ENCODE measurements at regions not wholly inside any gene's neighbourhood (a gene's known extent, or its start where the extent isn't known, plus 50 kb on each side); places are given as distances from the start of the nearest gene placed in this dataset.

DNA sequence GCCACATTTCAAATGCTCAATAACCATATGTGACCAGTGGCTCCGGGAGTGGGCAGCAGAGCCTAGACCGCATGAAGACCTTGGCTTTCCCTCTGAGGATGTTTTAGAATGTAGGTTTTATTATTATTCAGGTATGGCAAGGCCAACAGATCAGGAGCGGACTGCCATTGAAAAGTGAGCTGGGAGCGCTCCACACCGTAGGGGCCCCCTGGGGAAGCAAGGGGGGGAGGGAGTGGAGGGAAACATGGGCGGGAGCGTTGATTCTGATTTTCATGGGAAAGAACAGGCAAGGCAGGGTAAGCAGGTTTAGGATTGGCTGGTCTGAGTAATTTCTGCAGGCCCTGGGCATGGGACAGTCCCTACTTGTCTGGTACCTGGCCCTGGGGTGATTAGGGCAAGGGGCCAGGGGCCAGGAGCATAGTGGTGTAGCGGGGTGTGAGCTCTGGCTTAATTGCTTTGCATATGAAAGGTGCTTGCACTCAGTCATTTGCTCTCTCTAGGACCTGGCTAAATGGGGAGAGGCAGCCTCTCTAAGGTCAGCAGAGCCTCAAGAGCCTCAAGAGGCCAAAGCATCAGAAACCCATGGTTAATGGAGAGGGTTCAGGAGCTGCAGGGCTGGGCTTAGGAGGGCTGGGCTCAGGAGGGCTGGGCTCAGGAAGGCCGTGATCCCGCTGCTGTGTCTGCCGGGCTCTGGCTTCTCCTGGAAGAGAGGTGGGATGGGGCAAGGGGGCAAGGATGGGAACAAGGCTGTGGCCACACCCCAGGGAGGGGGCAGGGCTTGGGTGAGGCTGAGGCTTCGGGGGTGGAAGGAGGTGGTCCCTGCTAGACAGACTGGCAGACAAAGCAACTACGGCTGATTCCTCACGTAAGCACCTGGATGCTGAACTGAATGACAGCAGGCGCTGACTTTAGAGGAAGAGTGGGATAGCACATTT lies 82.0 kb upstream of the WASF3 start:
- DNase-seq: no peak
- peaks cover 5% of the 10 kb centered on the region for H3K4me1 ChIP-seq (ENCODE audit: insufficient read depth, low read length)
- CTCF ChIA-PET (ENCODE audit: partially characterized antibody): no interaction called here
- no peaks in the 10 kb centered on the region for H3K27me3 ChIP-seq (ENCODE audit: insufficient read depth, low read length)
- H3K27ac ChIP-seq (ENCODE audit: low read depth, low read length): no peak overlapping the region
- Mint-ChIP-seq H3K4me1 (peaks cover 6 to 19% (median 14%) of the 10 kb centered on the region in 4 donors), H3K9me3 (no peaks in the 10 kb centered on the region), H3K4me3 (peak overlapping the region in 3 of 8 donors; percentile 25 to 72 (median 48)), H3K27ac (no peak overlapping the region), H3K36me3 (no peaks in the 10 kb centered on the region), H3K27me3 (no peaks in the 10 kb centered on the region)
- H3K4me3 ChIP-seq (ENCODE audit: low read length in 2 of 2): no peak overlapping the region
- intact Hi-C loops (cut with micrococcal nuclease): no loop called here
- no peaks in the 10 kb centered on the region for H3K9me3 ChIP-seq (ENCODE audit: control insufficient read depth in 1 of 2, low read length in 2 of 2)
- H3K36me3 ChIP-seq (ENCODE audit: insufficient read depth, low read length): no peaks in the 10 kb centered on the region
- POLR2A ChIA-PET (ENCODE audit: partially characterized antibody): no interaction called here

DNA sequence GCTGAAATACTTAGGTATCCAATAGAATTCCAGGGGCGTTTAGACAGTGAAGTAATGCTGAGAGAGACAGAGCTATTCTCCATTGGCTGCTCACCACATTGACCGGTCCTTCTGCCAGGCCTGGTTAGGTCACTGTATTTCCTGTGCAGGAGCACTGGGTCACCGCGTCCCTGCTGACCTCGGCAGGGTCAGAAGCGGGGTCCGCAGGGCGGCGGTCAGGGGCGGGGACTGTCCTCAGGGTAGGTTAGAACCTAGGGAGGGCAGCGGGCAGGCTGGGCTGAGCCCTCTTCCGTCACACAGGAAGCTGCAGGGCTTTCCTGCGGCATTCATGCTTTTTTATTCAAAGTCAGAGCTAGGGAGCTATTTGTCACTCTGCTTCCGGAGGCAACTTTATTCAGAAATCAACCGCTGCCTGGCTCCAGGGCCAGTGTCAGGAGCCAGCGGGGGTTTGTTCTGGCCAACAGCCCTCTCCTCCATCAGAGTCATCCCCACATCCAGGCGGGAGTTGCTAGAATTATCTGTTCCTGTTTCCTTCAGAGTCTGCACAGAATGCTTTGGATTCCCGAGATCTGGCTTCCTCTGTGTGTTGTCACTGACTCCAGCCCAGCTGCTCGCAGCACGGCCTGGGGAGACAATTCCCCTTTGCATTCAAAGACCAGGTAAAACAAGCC lies 81.2 kb upstream of the WASF3 start:
- H3K9me3 Mint-ChIP-seq: no peaks in the 10 kb centered on the region
- Histone ChIP-seq H3K4me1 (ENCODE audit: insufficient read depth, low read length) (peaks cover 5% of the 10 kb centered on the region), H3K4me3 (ENCODE audit: low read length in 2 of 2) (no peak overlapping the region), H3K36me3 (ENCODE audit: insufficient read depth, low read length) (no peaks in the 10 kb centered on the region), H3K27ac (ENCODE audit: low read depth, low read length) (no peak overlapping the region), H3K9me3 (ENCODE audit: control insufficient read depth in 1 of 2, low read length in 2 of 2) (no peaks in the 10 kb centered on the region), H3K27me3 (ENCODE audit: insufficient read depth, low read length) (no peaks in the 10 kb centered on the region)
- peaks cover 6 to 19% (median 14%) of the 10 kb centered on the region in 4 donors for H3K4me1 Mint-ChIP-seq
- ChIA-PET POLR2A (ENCODE audit: partially characterized antibody) (no interaction called here), CTCF (ENCODE audit: partially characterized antibody) (interaction anchor here (0.8 kb wide), 1 partner anchor 291 kb away, joined by 3 read pairs; no protein-coding TSS in a partner anchor)
- DNase-seq: peak in 1 of 5 donors; percentile 6
- no peaks in the 10 kb centered on the region for H3K36me3 Mint-ChIP-seq
- H3K27ac Mint-ChIP-seq: peak overlapping the region in 2 of 7 donors; percentile 18 to 73
- intact Hi-C loops (cut with micrococcal nuclease): no loop called here
- H3K27me3 Mint-ChIP-seq: no peaks in the 10 kb centered on the region
- peak overlapping the region in 7 of 8 donors; percentile 5 to 72 (median 60) for H3K4me3 Mint-ChIP-seq

DNA sequence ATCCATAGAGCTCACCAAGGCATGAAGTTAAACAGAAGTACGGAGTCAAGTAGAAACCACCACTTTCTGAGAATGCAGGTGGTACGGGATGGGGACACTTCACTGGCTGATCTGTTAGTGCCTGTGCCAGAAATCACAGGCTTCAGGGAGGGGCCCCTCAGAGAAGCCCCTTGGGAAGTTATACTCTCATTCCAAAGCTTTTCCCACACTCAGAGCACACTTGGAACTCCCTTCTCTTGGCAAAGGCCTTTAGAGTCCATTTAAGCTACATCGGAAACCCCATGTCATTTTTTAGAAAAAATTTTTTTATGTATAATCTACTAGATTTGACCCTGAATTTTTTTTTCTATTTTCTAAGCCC lies 80.7 kb upstream of the WASF3 start:
- intact Hi-C loops (cut with micrococcal nuclease): no loop called here
- peaks cover 6 to 19% (median 14%) of the 10 kb centered on the region in 4 donors for H3K4me1 Mint-ChIP-seq
- H3K9me3 ChIP-seq (ENCODE audit: control insufficient read depth in 1 of 2, low read length in 2 of 2): no peaks in the 10 kb centered on the region
- H3K4me1 ChIP-seq (ENCODE audit: insufficient read depth, low read length): peaks cover 5% of the 10 kb centered on the region
- peak overlapping the region; percentile 5 to 87 (median 57) for H3K4me3 Mint-ChIP-seq
- peak overlapping the region in 1 of 7 donors; percentile 71 for H3K27ac Mint-ChIP-seq
- no peaks in the 10 kb centered on the region for H3K9me3 Mint-ChIP-seq
- no peak overlapping the region for H3K4me3 ChIP-seq (ENCODE audit: low read length in 2 of 2)
- no peaks in the 10 kb centered on the region for H3K27me3 Mint-ChIP-seq
- H3K27me3 ChIP-seq (ENCODE audit: insufficient read depth, low read length): no peaks in the 10 kb centered on the region
- POLR2A ChIA-PET (ENCODE audit: partially characterized antibody): no interaction called here
- no peak overlapping the region for H3K27ac ChIP-seq (ENCODE audit: low read depth, low read length)
- no peak for DNase-seq
- H3K36me3 Mint-ChIP-seq: no peaks in the 10 kb centered on the region
- CTCF ChIA-PET (ENCODE audit: partially characterized antibody): interaction anchor here (0.8 kb wide), 1 partner anchor 292 kb away, joined by 3 read pairs; no protein-coding TSS in a partner anchor
- no peaks in the 10 kb centered on the region for H3K36me3 ChIP-seq (ENCODE audit: insufficient read depth, low read length)

DNA sequence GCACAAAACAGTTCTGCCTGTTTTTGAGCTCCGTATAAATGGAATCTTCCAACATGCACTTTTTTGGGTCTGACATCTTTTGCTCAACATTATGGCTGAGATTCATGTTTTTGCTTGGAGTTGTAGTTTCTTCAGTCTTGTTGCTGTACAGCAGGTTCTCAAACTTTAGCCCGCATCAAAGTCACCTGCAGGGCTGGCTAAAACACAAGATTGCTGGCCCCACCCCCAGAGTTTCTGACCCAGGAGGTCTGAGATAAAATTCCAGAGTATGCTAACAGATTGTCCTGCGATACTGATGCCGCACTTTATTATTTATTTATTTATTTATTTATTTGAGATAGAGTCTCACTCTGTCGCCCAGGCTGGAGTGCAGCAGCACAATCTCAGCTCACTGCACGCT lies 79.8 kb upstream of the WASF3 start:
- DNase-seq: no peak
- H3K4me3 Mint-ChIP-seq: no peak overlapping the region
- no peaks in the 10 kb centered on the region for H3K9me3 Mint-ChIP-seq
- peaks cover 10 to 24% (median 17%) of the 10 kb centered on the region in 4 donors for H3K4me1 Mint-ChIP-seq
- H3K36me3 Mint-ChIP-seq: no peaks in the 10 kb centered on the region
- H3K27ac Mint-ChIP-seq: no peak overlapping the region
- ChIA-PET POLR2A (ENCODE audit: partially characterized antibody) (no interaction called here), CTCF (ENCODE audit: partially characterized antibody) (no interaction called here)
- Histone ChIP-seq H3K27ac (ENCODE audit: low read depth, low read length) (no peak overlapping the region), H3K27me3 (ENCODE audit: insufficient read depth, low read length) (no peaks in the 10 kb centered on the region), H3K9me3 (ENCODE audit: control insufficient read depth in 1 of 2, low read length in 2 of 2) (no peaks in the 10 kb centered on the region), H3K36me3 (ENCODE audit: insufficient read depth, low read length) (no peaks in the 10 kb centered on the region), H3K4me1 (ENCODE audit: insufficient read depth, low read length) (peaks cover 9% of the 10 kb centered on the region), H3K4me3 (ENCODE audit: low read length in 2 of 2) (no peak overlapping the region)
- intact Hi-C loops (cut with micrococcal nuclease): no loop called here
- no peaks in the 10 kb centered on the region for H3K27me3 Mint-ChIP-seq

DNA sequence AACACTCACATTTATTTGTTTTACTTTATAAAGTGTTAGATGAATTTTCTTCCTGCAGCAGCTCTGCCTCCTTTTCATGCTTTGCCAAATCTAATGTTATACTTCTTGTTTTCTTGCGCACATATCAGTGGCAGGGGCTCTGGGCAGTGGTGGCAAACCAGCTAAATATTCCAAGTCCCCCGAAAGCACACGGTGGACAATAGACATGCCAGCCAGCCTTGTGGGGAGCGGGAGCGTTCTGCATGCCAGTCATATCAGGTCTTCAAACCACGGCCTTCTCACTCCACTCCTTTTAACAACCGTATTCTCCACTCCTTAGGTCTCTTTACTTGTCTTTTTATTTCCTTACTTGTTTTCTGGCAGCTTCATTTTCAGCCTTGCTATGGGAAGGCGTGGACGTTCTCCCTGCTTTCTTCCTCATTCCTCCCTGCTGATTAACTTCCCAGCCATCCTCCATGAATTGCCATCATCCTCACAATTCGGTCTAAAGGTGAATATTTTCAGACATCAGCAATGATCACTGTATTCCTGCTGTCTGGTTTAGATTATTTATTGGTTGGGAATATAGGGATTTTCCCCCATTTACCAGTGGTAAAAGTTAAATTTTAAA lies 77.1 kb upstream of the WASF3 start:
- ChIA-PET CTCF (ENCODE audit: partially characterized antibody) (interaction anchor here (5.2 to 6.6 kb wide), 2 partner anchors 16 to 295 kb away, joined by 44 to 53 read pairs; no protein-coding TSS in a partner anchor), POLR2A (ENCODE audit: partially characterized antibody) (no interaction called here)
- no peaks in the 10 kb centered on the region for H3K9me3 Mint-ChIP-seq

DNA sequence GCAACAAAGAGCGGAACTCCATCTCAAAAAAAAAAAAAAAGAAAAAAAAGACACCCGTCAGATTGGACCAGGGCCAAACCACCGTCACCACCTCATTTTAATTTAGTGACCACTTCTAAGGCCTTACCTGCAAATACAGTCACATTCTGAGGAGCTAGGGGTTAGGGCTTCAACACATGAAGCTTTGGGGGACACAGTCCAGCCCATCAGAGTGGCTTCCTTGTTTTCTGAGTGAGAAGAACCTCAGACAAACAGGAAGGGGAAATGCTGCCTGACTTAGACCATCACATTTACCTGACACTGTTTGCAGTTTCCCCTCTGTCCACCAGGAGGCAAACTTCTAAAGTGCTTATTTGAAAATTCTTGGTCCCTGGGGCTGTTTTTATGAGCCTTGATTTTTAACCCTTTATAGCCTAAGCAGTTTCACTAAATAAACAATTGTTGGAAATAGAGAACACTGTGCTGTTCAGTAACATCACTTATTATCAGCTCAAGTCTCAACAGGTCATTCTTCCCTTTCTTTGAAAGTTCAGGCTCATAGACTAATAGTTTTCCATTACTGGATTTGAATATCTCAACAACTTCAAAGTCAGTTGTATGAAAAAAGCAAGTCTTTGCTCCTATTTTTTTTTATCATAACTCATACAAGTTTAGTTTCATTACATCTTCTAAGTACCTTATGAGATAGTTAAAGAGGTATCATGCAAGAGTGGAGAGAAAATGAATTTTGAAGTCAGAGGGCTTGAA lies 74.9 kb upstream of the WASF3 start:
- Histone ChIP-seq H3K4me1 (ENCODE audit: insufficient read depth, low read length) (peaks cover 22% of the 10 kb centered on the region), H3K9me3 (ENCODE audit: control insufficient read depth in 1 of 2, low read length in 2 of 2) (no peaks in the 10 kb centered on the region), H3K27me3 (ENCODE audit: insufficient read depth, low read length) (no peaks in the 10 kb centered on the region), H3K4me3 (ENCODE audit: low read length in 2 of 2) (no peak overlapping the region), H3K27ac (ENCODE audit: low read depth, low read length) (no peak overlapping the region), H3K36me3 (ENCODE audit: insufficient read depth, low read length) (no peaks in the 10 kb centered on the region)
- DNase-seq: peak; percentile 70 to 85 (median 77)
- intact Hi-C loops (cut with micrococcal nuclease): loop anchor here (1.0 to 10.0 kb wide), 5 partner anchors 14 to 452 kb away; partner anchors contain the start of gene CDK8
- H3K27ac Mint-ChIP-seq: peak overlapping the region; percentile 57 to 88 (median 83)
- H3K9me3 Mint-ChIP-seq: no peaks in the 10 kb centered on the region
- H3K36me3 Mint-ChIP-seq: no peaks in the 10 kb centered on the region
- H3K27me3 Mint-ChIP-seq: no peaks in the 10 kb centered on the region
- POLR2A ChIA-PET (ENCODE audit: partially characterized antibody): interaction anchor here (1.4 kb wide), 1 partner anchor 297 kb away, joined by 6 read pairs; no protein-coding TSS in a partner anchor
- H3K4me1 Mint-ChIP-seq: peaks cover 4 to 23% (median 12%) of the 10 kb centered on the region in 4 donors
- peak overlapping the region; percentile 21 to 66 (median 61) for H3K4me3 Mint-ChIP-seq
- CTCF ChIA-PET (ENCODE audit: partially characterized antibody): interaction anchor here (0.7 to 6.6 kb wide), 12 partner anchors 13 to 301 kb away, joined by 3 to 53 read pairs (median 4); partner anchors contain the start of gene RNF6

More for the DNA sequence above, 77.1 kb upstream of the WASF3 start:
- no peak overlapping the region for H3K27ac ChIP-seq (ENCODE audit: low read depth, low read length)
- no peaks in the 10 kb centered on the region for H3K27me3 ChIP-seq (ENCODE audit: insufficient read depth, low read length)
- peaks cover 27% of the 10 kb centered on the region for H3K4me1 ChIP-seq (ENCODE audit: insufficient read depth, low read length)
- Mint-ChIP-seq H3K27ac (peak overlapping the region in 2 of 7 donors; percentile 30 to 46), H3K27me3 (no peaks in the 10 kb centered on the region), H3K36me3 (no peaks in the 10 kb centered on the region), H3K4me1 (peaks cover 13 to 42% (median 24%) of the 10 kb centered on the region in 4 donors), H3K4me3 (no peak overlapping the region)
- no peaks in the 10 kb centered on the region for H3K36me3 ChIP-seq (ENCODE audit: insufficient read depth, low read length)
- no peak overlapping the region for H3K4me3 ChIP-seq (ENCODE audit: low read length in 2 of 2)
- H3K9me3 ChIP-seq (ENCODE audit: control insufficient read depth in 1 of 2, low read length in 2 of 2): no peaks in the 10 kb centered on the region
- intact Hi-C loops (cut with micrococcal nuclease): loop anchor here (10.0 kb wide), 2 partner anchors 226 to 454 kb away; partner anchors contain the start of gene CDK8
- no peak for DNase-seq

All from CD4-positive, alpha-beta memory T cell (primary cell).